OCI-LY3 (cell line): ENCODE measurements at regions not wholly inside any gene's neighbourhood (a gene's known extent, or its start where the extent isn't known, plus 50 kb on each side); places are given as distances from the start of the nearest gene placed in this dataset.

Experiments
- H2AFZ ChIP-seq: fragments of 200-600, 300-600 bp; shearing (Covaris generic); 2 replicates; pipeline ENCODE4 v1.6.0; 2014; ENCODE audit warnings: antibody characterized with exemption, low read depth, low read length
- H3K27ac ChIP-seq: fragments of 200-600, 300-600 bp; sonication (generic); 2 replicates; pipeline ENCODE4 v1.5.1; 2014; ENCODE audit warnings: mild to moderate bottlenecking, low read length, moderate library complexity, mixed read lengths
- H3K27me3 ChIP-seq: fragments of 200-600, 300-600 bp; sonication (generic); 2 replicates; pipeline ENCODE4 v1.6.1; 2014; ENCODE audit warnings: low read depth, low read length, mixed read lengths
- H3K36me3 ChIP-seq: fragments of 200-600, 300-600 bp; sonication (generic); replicated peaks from 2 replicates; pipeline ENCODE3; 2014; ENCODE audit warnings: low read depth, low read length, mixed read lengths
- H3K4me1 ChIP-seq: fragments of 300-600, 200-600 bp; sonication (generic); 2 replicates; pipeline ENCODE4 v1.6.1; 2014; ENCODE audit warnings: low read length, mixed read lengths
- H3K4me2 ChIP-seq: fragments of 200-600, 300-600 bp; sonication (generic); 2 replicates; pipeline ENCODE4 v1.6.1; 2014; ENCODE audit warnings: low read length, mixed read lengths
- H3K4me3 ChIP-seq: fragments of 300-600, 200-600 bp; sonication (generic); 2 replicates; pipeline ENCODE4 v1.5.1; 2014; ENCODE audit warnings: antibody characterized with exemption, mild to moderate bottlenecking, low read length, moderate library complexity
- H3K79me2 ChIP-seq: fragments of 300-600, 200-600 bp; shearing (Covaris generic); 2 replicates; pipeline ENCODE4 v1.6.1; 2014; ENCODE audit warnings: mild to moderate bottlenecking, low read length, mixed read lengths
- H3K9ac ChIP-seq: fragments of 300-600, 200-600 bp; shearing (Covaris generic); 2 replicates; pipeline ENCODE4 v1.6.0; 2014; ENCODE audit warnings: mild to moderate bottlenecking, low read length, moderate library complexity
- H3K9me3 ChIP-seq: fragments of 200-600, 300-600 bp; shearing (Covaris generic); 2 replicates; pipeline ENCODE4 v1.6.1; 2014; ENCODE audit warnings: low read length, mixed read lengths; ENCODE audit not compliant: insufficient read depth
- H4K20me1 ChIP-seq: fragments of 200-600, 300-600 bp; sonication (generic); 2 replicates; pipeline ENCODE4 v1.6.1; 2016; ENCODE audit warnings: low read length, mixed read lengths; ENCODE audit not compliant: insufficient read depth
- EZH2phosphoT487 ChIP-seq: fragments of 200-600 bp; shearing (Covaris generic); IDR thresholded peaks from 2 replicates; pipeline ENCODE4 v1.6.1; 2018; ENCODE audit warnings: antibody characterized with exemption, mixed run types, low read depth
- TF ChIP-seq, protein P1 (sequence below): fragments of 200-600, 300-600 bp; sonication (generic); IDR thresholded peaks from 2 replicates; pipeline ENCODE4 v1.5.1; 2014; ENCODE audit warnings: antibody characterized with exemption, low read length, low read depth

DNA sequence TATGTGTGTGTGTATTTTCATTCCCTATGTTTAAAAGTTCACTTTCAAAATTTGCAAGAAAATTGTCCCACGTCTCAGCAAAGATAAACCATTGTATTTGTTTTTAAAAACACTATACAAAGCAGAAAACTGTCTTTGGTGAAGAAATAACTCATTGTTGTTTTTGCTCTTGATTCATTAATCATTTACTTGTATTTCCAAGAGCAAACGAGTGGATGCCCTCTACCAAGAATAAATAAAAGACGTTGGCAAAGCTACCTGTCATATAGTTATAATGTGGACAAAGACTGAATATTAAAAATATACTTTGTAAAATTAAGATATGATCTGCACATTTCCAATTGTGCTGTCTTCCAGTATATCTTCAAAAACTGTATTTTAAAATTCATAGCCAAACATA, 210.9 kb upstream of the NDST3 start:
- Histone ChIP-seq H3K27me3 (no peaks in the 10 kb centered on the region), H3K4me1 (no peaks in the 10 kb centered on the region), H3K9me3 (no peaks in the 10 kb centered on the region), H3K4me2 (no peak overlapping the region), H3K79me2 (no peaks in the 10 kb centered on the region), H3K9ac (no peak overlapping the region), H3K36me3 (no peaks in the 10 kb centered on the region), H4K20me1 (no peaks in the 10 kb centered on the region), H2AFZ (no peak overlapping the region), H3K27ac (no peak overlapping the region), H3K4me3 (no peak overlapping the region)
- TF ChIP-seq EZH2phosphoT487 = no peak
- TF ChIP-seq, protein P1, sequence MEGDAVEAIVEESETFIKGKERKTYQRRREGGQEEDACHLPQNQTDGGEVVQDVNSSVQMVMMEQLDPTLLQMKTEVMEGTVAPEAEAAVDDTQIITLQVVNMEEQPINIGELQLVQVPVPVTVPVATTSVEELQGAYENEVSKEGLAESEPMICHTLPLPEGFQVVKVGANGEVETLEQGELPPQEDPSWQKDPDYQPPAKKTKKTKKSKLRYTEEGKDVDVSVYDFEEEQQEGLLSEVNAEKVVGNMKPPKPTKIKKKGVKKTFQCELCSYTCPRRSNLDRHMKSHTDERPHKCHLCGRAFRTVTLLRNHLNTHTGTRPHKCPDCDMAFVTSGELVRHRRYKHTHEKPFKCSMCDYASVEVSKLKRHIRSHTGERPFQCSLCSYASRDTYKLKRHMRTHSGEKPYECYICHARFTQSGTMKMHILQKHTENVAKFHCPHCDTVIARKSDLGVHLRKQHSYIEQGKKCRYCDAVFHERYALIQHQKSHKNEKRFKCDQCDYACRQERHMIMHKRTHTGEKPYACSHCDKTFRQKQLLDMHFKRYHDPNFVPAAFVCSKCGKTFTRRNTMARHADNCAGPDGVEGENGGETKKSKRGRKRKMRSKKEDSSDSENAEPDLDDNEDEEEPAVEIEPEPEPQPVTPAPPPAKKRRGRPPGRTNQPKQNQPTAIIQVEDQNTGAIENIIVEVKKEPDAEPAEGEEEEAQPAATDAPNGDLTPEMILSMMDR = no peak

DNA sequence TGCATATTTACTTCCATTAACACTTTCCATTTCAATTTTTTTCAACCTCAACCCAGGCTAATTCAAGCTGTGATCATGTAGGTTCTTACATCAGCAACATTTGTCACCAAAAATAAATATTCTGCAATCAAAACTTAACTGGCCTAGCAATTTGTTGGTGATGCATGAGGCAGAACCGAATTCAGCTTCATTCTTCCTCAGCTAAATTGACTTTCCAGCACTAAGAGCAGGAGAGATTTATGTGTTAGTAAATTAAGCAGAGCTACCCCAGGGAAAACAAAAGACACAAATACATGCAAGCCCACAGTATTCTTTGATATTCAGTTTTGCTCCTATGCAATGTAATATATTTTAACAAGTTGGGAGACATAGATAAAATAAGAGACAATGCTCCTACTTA, 208.7 kb upstream of the NDST3 start:
- Histone ChIP-seq H3K9me3 (no peaks in the 10 kb centered on the region), H3K4me3 (no peak overlapping the region), H3K79me2 (no peaks in the 10 kb centered on the region), H3K36me3 (no peaks in the 10 kb centered on the region), H3K27ac (no peak overlapping the region), H3K4me2 (no peak overlapping the region), H2AFZ (no peak overlapping the region), H3K9ac (no peak overlapping the region), H3K4me1 (no peaks in the 10 kb centered on the region), H3K27me3 (no peaks in the 10 kb centered on the region), H4K20me1 (no peaks in the 10 kb centered on the region)
- TF ChIP-seq, protein P1 = no peak
- TF ChIP-seq EZH2phosphoT487 = no peak

DNA sequence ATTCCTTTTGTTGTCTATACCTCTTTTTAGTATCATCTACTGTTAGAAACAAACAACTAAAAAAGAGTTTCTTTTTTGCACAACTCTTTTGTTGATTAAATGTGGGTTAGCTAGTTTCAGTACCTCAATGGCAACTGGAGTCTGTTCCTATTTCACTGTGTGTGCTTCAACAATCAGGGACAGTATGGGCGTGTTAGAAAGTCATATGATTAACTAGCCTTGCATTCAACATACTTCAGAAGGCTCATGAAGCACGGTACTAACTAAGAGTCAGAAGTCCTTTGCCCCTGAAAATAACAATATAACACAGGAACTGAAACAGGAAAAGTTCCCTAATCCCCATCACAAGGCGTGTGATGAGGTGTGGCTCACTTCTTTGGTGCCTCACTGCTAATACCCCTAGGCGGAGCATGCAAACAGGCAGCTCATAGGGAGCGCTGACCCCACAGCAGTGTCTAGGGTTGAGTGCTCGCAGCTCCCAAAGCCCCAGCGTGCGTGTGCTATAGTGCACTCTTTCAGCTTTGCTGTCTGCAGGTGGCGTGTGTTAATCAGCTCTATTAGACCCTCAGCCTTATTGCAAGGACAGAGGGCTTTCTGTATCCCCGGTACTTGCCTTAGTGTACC, 203.1 kb upstream of the NDST3 start:
- H3K79me2 ChIP-seq = no peaks in the 10 kb centered on the region
- no peak overlapping the region for H3K4me3 ChIP-seq
- no peaks in the 10 kb centered on the region for H3K9me3 ChIP-seq
- no peak overlapping the region for H3K9ac ChIP-seq
- no peak overlapping the region for H3K27ac ChIP-seq
- H3K4me1 ChIP-seq = no peaks in the 10 kb centered on the region
- no peaks in the 10 kb centered on the region for H3K36me3 ChIP-seq
- H3K4me2 ChIP-seq = no peak overlapping the region
- H3K27me3 ChIP-seq = no peaks in the 10 kb centered on the region
- H2AFZ ChIP-seq = no peak overlapping the region
- H4K20me1 ChIP-seq = no peaks in the 10 kb centered on the region
- TF ChIP-seq, protein P1 = no peak
- no peak for TF ChIP-seq EZH2phosphoT487

DNA sequence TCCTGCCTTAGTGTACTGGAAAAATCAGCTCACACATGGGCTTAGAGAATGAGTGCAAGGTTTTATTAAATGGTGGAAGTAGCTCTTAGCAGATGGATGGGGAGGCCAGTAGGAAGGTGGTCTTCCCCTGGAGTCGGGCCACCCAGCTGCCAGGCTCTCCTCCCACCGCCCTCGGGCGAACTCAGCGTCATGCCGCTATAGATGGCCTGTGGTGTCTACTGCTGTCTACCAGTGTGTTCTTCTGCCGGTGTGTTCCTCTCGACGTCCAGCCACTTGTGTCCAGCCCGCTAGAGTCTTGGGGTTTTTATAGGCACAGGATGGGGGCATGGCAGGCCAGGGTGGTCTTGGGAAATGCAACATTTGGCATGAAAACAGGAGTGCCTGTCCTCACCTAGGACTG, 198.7 kb upstream of the NDST3 start:
- Histone ChIP-seq H3K4me3 (no peak overlapping the region), H3K27ac (no peak overlapping the region), H3K4me1 (no peaks in the 10 kb centered on the region), H3K27me3 (no peaks in the 10 kb centered on the region), H3K4me2 (no peak overlapping the region), H3K9me3 (no peaks in the 10 kb centered on the region), H3K79me2 (no peaks in the 10 kb centered on the region), H3K36me3 (no peaks in the 10 kb centered on the region), H3K9ac (no peak overlapping the region), H2AFZ (no peak overlapping the region), H4K20me1 (no peaks in the 10 kb centered on the region)
- TF ChIP-seq, protein P1 = no peak
- TF ChIP-seq EZH2phosphoT487 = no peak
